Lung microvascular endothelial cell (primary cell): ENCODE measurements at regions not wholly inside any gene's neighbourhood (a gene's known extent, or its start where the extent isn't known, plus 50 kb on each side); places are given as distances from the start of the nearest gene placed in this dataset.
"Not testable (repeated sequence)": the region's sequence is repeated elsewhere in the genome, so short reads cannot be mapped to it uniquely, and the experiment has no call there.

Source experiments
- DNase-seq, 2 donors: peaks; one replicate each; pipeline versions ENCODE4 v3.0.0 to v3.0.0-alpha.2; 2010; ENCODE audit warnings: low read depth in 2 of 2

DNA sequence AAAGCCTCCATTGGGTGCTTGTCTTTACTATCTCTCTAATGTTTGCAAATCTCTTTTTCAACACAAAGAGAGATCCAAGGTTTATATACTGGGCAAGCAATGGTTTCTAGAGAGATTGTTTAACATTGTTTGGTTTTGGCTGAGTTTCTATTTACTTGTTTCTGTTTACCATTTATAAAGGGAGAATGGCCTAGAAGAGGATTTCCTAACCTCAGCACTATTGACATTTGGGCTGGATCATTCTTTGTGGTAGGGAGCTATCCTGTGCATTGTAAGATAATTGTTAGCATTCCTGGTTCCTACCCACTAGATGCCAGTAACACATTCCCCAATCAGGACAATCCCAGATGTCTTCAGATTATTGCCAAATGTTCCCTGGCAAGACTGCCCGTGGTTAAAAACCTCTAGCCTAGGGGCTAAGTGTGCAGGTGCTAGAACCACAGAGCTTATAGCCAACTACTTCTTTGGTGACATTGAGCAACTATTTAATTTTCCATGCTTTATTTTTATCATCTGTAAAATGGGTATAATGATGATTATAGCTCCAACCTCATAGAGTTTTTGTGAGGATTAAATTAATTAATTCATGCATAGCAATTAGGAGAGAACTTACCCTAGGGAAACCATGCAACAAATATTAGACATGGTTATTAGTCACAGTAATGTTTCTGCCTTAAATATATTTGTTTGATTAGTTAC, 413.9 kb upstream of the MAF start:
- DNase-seq = no peak

- DNase-seq = no peak
Measured at GRCh38 chr16:80012586-80012985, 412.0 kb upstream of the MAF start.

- peak in 1 of 2 donors; percentile 85 for DNase-seq
Measured at GRCh38 chr16:80009971-80010659, 409.6 kb upstream of the MAF start.

- DNase-seq = no peak
Measured at GRCh38 chr16:80008857-80009256, 408.3 kb upstream of the MAF start.

DNA sequence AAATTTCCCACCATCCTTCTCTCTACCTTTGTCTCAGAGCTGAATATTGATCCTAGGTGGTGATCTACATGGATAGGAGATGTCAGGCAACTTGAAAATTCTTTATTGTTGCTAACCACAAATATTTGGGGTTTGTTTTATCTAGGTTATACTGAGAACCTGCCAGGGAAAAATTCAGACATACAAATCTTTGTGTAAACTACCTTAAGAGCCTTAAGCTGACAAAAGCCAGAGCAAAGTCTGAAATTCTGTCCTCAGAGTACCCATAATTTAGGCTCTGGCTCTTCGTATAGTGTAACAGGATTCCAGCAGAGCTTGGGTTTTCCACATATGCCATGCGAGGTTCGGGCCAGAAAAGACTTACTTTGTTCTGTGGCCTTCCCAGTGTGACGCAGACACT, 406.7 kb upstream of the MAF start:
- no peak for DNase-seq

- DNase-seq = peak in 1 of 2 donors; percentile 7
Measured at GRCh38 chr16:80006241-80007215, 406.0 kb upstream of the MAF start.

DNA sequence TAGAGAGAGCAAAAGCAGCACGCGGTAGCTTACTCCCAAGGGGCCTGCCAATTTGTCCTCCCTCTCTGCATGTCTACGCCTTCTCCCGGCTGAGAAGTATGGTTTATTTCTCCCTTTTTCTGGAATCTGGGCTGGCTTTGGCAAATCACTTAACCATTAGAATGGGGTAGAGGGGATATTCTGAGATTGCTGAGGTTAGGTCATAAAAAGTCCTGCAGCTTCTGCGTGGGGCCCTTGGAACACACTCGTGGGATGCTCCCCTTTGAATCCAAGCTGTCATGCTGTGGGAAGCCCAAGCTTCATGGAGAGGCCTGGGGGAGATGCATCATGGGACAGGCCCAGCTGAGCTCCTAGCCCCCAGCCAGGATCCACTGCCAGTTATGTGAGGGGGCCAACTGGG, 403.6 kb upstream of the MAF start:
- no peak for DNase-seq

- DNase-seq = no peak
Measured at GRCh38 chr16:80002261-80002660, 401.7 kb upstream of the MAF start.

- DNase-seq = no peak
Measured at GRCh38 chr16:79998143-79998542, 397.6 kb upstream of the MAF start.

GRCh38 chr16:79997257-79997656, 396.7 kb upstream of the MAF start:
- peak; percentile 48 to 54 for DNase-seq

DNA sequence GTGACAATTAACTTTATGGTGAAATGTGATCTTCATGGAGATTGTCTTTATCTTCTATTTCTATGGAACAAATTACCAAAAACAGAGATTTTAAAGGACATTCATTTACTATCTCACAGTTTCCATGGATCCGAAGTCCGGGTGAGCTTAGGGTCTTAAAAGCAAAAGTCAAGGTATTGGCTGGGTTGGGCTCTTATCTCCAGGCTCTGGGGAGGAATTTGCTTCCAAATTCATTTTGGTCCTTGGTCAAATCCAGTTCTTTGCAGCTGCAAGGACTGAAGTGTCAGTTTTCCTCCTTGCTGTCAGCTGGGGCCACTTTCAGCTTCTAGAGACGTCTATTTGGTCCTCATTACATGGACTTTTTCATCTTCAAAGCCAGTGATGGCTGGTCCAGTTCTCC, 395.8 kb upstream of the MAF start:
- DNase-seq = no peak

DNA sequence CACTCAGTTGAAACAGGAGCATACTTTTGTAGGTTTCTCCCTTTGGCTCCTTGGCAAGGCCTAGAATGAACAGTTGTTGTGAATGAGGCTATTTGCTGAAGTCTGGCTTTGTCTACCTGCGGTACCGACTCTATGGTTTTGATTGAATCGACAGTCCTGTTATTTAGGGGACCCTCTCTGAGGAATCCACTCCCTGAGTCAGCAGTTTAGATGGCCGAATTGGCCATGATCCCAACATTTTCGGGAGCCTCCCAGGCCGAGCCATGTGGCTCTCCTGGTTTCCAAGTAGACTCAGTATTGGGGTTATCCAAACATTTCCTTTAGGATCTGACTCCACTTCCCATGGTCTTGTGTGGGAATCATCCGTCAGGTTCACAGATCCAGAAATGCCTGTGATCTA, 394.8 kb upstream of the MAF start:
- peak in 1 of 2 donors; percentile 4 for DNase-seq

DNA sequence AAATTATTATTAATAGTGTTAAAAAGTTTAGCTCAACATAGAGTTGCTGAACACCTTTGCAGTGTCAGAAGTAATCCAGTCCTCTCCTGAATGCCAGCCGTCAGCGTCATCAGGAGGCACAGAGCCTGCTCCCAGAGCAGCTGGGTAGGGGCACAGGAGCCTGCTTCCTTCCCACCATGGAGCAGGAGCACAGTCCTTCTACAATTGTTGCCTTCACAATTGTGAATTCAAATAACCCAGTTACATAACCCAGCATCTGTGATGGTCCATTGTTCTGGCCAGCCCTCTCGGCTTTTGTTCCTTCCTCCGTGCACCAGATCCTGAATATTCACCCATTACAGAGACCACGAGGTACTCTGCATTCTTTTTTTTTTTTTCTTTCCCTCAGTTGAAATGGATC, 393.9 kb upstream of the MAF start:
- DNase-seq = no peak

DNA sequence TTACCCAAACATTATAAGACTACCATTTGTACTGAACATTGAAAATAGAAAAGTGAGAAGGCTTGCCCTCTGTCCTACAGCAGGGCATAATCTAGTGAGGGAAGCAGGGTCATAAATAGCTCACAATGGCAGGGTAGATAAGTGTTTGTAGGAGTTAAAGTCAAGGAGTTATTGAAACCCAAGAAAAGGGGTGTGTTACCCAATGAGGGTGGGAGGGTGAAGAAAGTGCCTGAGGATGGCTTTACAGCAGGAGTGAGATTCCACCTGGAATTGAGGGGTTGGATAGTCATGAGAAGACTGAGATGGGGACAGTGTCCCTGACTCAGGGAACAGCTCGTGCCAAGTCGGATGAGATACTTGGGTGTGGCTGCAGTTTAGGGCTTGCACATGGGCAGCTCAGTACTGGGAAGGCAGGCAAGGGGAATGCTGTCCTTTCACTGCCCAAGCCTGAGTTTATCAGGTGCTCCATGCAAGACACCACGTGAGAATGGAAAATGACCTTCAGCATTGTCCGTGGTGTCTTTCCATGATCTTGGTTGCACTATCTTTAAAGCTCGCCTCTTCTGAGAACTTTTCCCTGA, 393.2 kb upstream of the MAF start:
- DNase-seq = no peak

DNA sequence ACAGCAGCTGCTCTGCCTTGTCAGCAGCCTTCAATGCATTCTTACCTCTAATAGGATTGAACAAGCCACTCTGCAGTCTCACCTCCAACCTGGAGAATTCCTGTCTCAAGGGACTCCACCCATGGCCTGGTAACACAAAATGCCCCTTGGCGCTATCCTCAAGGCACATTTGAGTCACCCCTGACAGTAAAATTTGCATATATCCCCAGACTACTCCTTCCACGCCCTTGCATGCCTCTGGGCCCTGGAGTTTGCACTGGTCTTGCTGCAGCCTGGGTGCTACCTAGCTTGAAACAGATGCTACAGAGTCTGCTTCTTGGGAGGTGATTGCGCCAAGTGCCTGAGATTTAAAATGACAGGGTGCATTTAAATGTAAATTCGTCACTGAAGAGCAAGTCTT, 391.4 kb upstream of the MAF start:
- DNase-seq = no peak

DNA sequence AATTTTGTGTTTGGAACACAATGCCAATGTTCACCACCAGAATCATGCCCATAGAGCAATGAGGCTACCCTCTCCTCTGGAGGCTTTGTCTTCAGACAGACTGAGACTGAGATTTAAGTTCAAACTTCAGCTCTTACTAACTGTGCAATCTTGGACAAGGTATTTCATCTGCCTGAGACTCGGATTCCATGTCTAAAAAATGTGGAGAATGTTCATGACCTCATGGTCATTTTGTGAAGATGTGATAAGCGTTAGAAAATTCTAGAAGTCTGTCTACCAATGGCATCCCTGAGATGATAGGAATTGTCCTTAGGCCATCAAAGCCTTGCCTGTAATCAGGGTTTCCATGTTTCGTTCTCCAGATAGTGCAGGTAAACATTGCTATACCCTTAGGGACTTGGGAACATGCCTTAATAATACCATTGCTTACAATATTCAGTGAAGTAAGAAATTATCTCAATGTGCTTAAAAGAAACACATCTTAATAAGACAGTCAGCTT, 388.2 kb upstream of the MAF start:
- no peak for DNase-seq

DNA sequence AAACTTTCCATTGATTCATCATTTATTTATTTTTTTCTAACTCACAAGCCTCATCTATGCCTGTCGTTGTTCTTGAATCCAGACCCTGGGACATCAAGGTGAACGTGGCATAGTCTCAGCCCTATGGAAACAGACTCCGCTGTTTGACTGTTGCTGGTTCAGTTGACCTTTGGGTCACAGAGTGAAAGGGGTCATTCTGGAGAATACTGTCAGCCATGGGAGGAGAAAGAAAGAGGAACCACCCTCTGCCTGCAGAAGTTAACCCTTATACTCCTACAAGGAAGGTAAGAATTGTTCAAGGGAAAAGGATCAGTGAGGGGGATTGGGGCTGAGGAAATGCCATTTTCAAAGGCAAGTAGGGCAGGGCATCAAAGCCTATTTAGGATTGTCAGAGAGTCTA, 387.6 kb upstream of the MAF start:
- no peak for DNase-seq

GRCh38 chr16:79986352-79986751, 385.8 kb upstream of the MAF start:
- peak in 1 of 2 donors; percentile 4 for DNase-seq

DNA sequence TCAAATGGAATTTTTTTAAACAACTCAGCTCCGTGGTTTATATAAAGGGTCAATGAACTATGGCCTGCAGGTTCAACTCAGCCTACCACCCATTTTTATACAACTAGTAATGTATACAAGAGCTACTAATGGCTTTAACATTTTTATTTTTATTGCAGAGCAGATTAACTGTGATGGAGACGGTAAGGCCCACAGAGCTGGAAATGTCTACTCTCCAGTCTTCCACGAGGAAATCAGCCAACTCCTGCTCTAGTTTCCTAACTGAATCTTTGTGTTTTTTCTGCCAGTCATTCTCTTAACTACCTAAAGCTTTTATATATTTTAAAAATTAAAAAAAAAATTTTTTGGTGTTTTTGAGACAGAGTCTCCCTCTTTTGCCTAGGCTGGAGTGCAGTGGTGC, 385.1 kb upstream of the MAF start:
- no peak for DNase-seq

- DNase-seq = not testable (repeated sequence)
Measured at GRCh38 chr16:79984149-79984548, 383.6 kb upstream of the MAF start.

GRCh38 chr16:79982862-79983261, 382.3 kb upstream of the MAF start:
- DNase-seq = no peak

- no peak for DNase-seq
Measured at GRCh38 chr16:79982361-79982760, 381.8 kb upstream of the MAF start.
